ENCODE measurements at regions not wholly inside any gene's neighbourhood (a gene's known extent, or its start where the extent isn't known, plus 50 kb on each side); places are given as distances from the start of the nearest gene placed in this dataset.
"Not testable (repeated sequence)": the region's sequence is repeated elsewhere in the genome, so short reads cannot be mapped to it uniquely, and the experiment has no call there.

GRCh38 chr4:152063621-152064240, 302.9 kb upstream of the GATB start:
- TF ChIP-seq CTCF (conservative IDR thresholded peaks at IDR 0.05; ENCODE audit: low read depth), result no peak
- CTCF ChIA-PET, result no interaction called here
- POLR2A ChIA-PET (ENCODE audit: low non-redundant PET), result no interaction called here
- H3K27ac ChIP-seq, result no peak overlapping the region
- DNase-seq (ENCODE audit: low spot score), result peak; percentile 10

- ChIA-PET POLR2A (ENCODE audit: low non-redundant PET) (no interaction called here), CTCF (no interaction called here)
- H3K27ac ChIP-seq, result no peak overlapping the region
- no peak for DNase-seq (ENCODE audit: low spot score)
- TF ChIP-seq CTCF (conservative IDR thresholded peaks at IDR 0.05; ENCODE audit: low read depth), result no peak
Observed at GRCh38 chr4:152062936-152063620, 302.3 kb upstream of the GATB start.

- TF ChIP-seq CTCF (conservative IDR thresholded peaks at IDR 0.05; ENCODE audit: low read depth), result no peak
- DNase-seq (ENCODE audit: low spot score), result no peak
- CTCF ChIA-PET, result no interaction called here
- POLR2A ChIA-PET (ENCODE audit: low non-redundant PET), result no interaction called here
- H3K27ac ChIP-seq, result no peak overlapping the region
Observed at GRCh38 chr4:152054731-152055130, 293.9 kb upstream of the GATB start.

GRCh38 chr4:152052451-152053057, 291.7 kb upstream of the GATB start:
- POLR2A ChIA-PET (ENCODE audit: low non-redundant PET), result no interaction called here
- H3K27ac ChIP-seq, result no peak overlapping the region
- no peak for DNase-seq (ENCODE audit: low spot score)
- no peak for TF ChIP-seq CTCF (conservative IDR thresholded peaks at IDR 0.05; ENCODE audit: low read depth)
- CTCF ChIA-PET, result no interaction called here

- DNase-seq (ENCODE audit: low spot score); H3K27ac ChIP-seq; POLR2A ChIA-PET (ENCODE audit: low non-redundant PET); CTCF ChIA-PET: not testable (repeated sequence)
Observed at GRCh38 chr4:152051332-152051731, 290.5 kb upstream of the GATB start.

- ChIA-PET CTCF (no interaction called here), POLR2A (ENCODE audit: low non-redundant PET) (no interaction called here)
- no peak for DNase-seq (ENCODE audit: low spot score)
- no peak overlapping the region for H3K27ac ChIP-seq
- TF ChIP-seq CTCF (conservative IDR thresholded peaks at IDR 0.05; ENCODE audit: low read depth), result no peak
Observed at GRCh38 chr4:152050106-152050505, 289.3 kb upstream of the GATB start.

- POLR2A ChIA-PET (ENCODE audit: low non-redundant PET), result no interaction called here
- no peak for TF ChIP-seq CTCF (conservative IDR thresholded peaks at IDR 0.05; ENCODE audit: low read depth)
- CTCF ChIA-PET, result interaction anchor here (0.5 to 0.6 kb wide), 2 partner anchors 323 to 1202 kb away, joined by 3 read pairs; no protein-coding TSS in a partner anchor
Observed at GRCh38 chr4:152047451-152047850, 286.6 kb upstream of the GATB start.

More at GRCh38 chr4:152047451-152047850, 286.6 kb upstream of the GATB start:
- no peak overlapping the region for H3K27ac ChIP-seq
- no peak for DNase-seq (ENCODE audit: low spot score)
